HG02798 (cell line): ENCODE measurements at regions not wholly inside any gene's neighbourhood (a gene's known extent, or its start where the extent isn't known, plus 50 kb on each side); places are given as distances from the start of the nearest gene placed in this dataset.
"Not testable (repeated sequence)": the region's sequence is repeated elsewhere in the genome, so short reads cannot be mapped to it uniquely, and the experiment has no call there.

Experiments used
- ATAC-seq: cut with Tn5 transposase; IDR thresholded peaks from one replicate; pipeline ENCODE4 v1.9.1; 2021; ENCODE audit warnings: mild to moderate bottlenecking; ENCODE audit not compliant: unreplicated experiment, poor library complexity

GRCh38 chr5:57398413-57399093, 84.1 kb downstream of the ACTBL2 start:
- no peak for ATAC-seq

- ATAC-seq: no peak
Measured at GRCh38 chr5:57396701-57397100, 85.9 kb downstream of the ACTBL2 start.

GRCh38 chr5:57394421-57395210, 88.0 kb downstream of the ACTBL2 start:
- no peak for ATAC-seq

- ATAC-seq: no peak
Measured at GRCh38 chr5:57386958-57387357, 95.7 kb downstream of the ACTBL2 start.

- ATAC-seq: no peak
Measured at GRCh38 chr5:57383093-57383861, 99.3 kb downstream of the ACTBL2 start.

GRCh38 chr5:57382655-57383054, 100.0 kb downstream of the ACTBL2 start:
- ATAC-seq: no peak

- ATAC-seq: no peak
Measured at GRCh38 chr5:57370376-57370775, 112.2 kb downstream of the ACTBL2 start.

GRCh38 chr5:57368010-57368409, 114.6 kb downstream of the ACTBL2 start:
- no peak for ATAC-seq

- no peak for ATAC-seq
Measured at GRCh38 chr5:57366744-57367143, 115.9 kb downstream of the ACTBL2 start.

- no peak for ATAC-seq
Measured at GRCh38 chr5:57362951-57363350, 119.7 kb downstream of the ACTBL2 start.

- ATAC-seq: no peak
Measured at GRCh38 chr5:57360871-57361270, 121.7 kb downstream of the ACTBL2 start.

- ATAC-seq: no peak
Measured at GRCh38 chr5:57358796-57359592, 123.6 kb downstream of the ACTBL2 start.

- ATAC-seq: not testable (repeated sequence)
Measured at GRCh38 chr5:57356850-57357249, 125.8 kb downstream of the ACTBL2 start.

GRCh38 chr5:57349214-57349613, 133.4 kb downstream of the ACTBL2 start:
- no peak for ATAC-seq

- ATAC-seq: no peak
Measured at GRCh38 chr5:57348376-57349140, 134.1 kb downstream of the ACTBL2 start.

GRCh38 chr5:57346328-57346727, 136.3 kb downstream of the ACTBL2 start:
- no peak for ATAC-seq

- ATAC-seq: no peak
Measured at GRCh38 chr5:57341380-57341979, 141.1 kb downstream of the ACTBL2 start.

- ATAC-seq: no peak
Measured at GRCh38 chr5:57340681-57341080, 141.9 kb downstream of the ACTBL2 start.

GRCh38 chr5:57339521-57339920, 143.1 kb downstream of the ACTBL2 start:
- ATAC-seq: no peak
